ENCODE measurements at regions not wholly inside any gene's neighbourhood (a gene's known extent, or its start where the extent isn't known, plus 50 kb on each side); places are given as distances from the start of the nearest gene placed in this dataset.

GRCh38 chr9:75709698-75710097 is 180.8 kb upstream of the PCSK5 start:
- Histone ChIP-seq H3K27me3 (ENCODE audit: low read depth, low read length) (no peaks in the 10 kb centered on the region), H3K9ac (ENCODE audit: low read length) (no peak overlapping the region), H3K4me2 (ENCODE audit: low read length) (no peak overlapping the region), H4K20me1 (ENCODE audit: insufficient read depth, low read length) (no peaks in the 10 kb centered on the region), H3K9me3 (ENCODE audit: insufficient read depth, low read length) (no peaks in the 10 kb centered on the region), H2AFZ (ENCODE audit: low read depth, low read length) (no peak overlapping the region), H3K27ac (ENCODE audit: low read length) (no peak overlapping the region), H3K79me2 (ENCODE audit: low read length) (no peaks in the 10 kb centered on the region), H3K36me3 (replicated peaks; ENCODE audit: low read depth, low read length) (no peaks in the 10 kb centered on the region), H3K4me3 (ENCODE audit: low read length) (no peak overlapping the region), H3K4me1 (ENCODE audit: low read length) (no peaks in the 10 kb centered on the region)
- TF ChIP-seq CTCF (IDR thresholded peaks at IDR 0.05; ENCODE audit: low read depth, low read length) (no peak), EZH2phosphoT487 (IDR thresholded peaks at IDR 0.05; ENCODE audit: low read depth) (no peak)

- Histone ChIP-seq H3K4me2 (ENCODE audit: low read length) (no peak overlapping the region), H4K20me1 (ENCODE audit: insufficient read depth, low read length) (no peaks in the 10 kb centered on the region), H2AFZ (ENCODE audit: low read depth, low read length) (no peak overlapping the region), H3K79me2 (ENCODE audit: low read length) (no peaks in the 10 kb centered on the region), H3K9me3 (ENCODE audit: insufficient read depth, low read length) (no peaks in the 10 kb centered on the region), H3K4me1 (ENCODE audit: low read length) (no peaks in the 10 kb centered on the region), H3K4me3 (ENCODE audit: low read length) (no peak overlapping the region), H3K27ac (ENCODE audit: low read length) (no peak overlapping the region), H3K27me3 (ENCODE audit: low read depth, low read length) (no peaks in the 10 kb centered on the region), H3K9ac (ENCODE audit: low read length) (no peak overlapping the region), H3K36me3 (replicated peaks; ENCODE audit: low read depth, low read length) (no peaks in the 10 kb centered on the region)
- TF ChIP-seq EZH2phosphoT487 (IDR thresholded peaks at IDR 0.05; ENCODE audit: low read depth) (no peak), CTCF (IDR thresholded peaks at IDR 0.05; ENCODE audit: low read depth, low read length) (no peak)
These were observed 177.8 kb upstream of the PCSK5 start for GRCh38 chr9:75712700-75713099.

GRCh38 chr9:75713335-75713734 is 177.1 kb upstream of the PCSK5 start:
- no peak overlapping the region for H3K27ac ChIP-seq (ENCODE audit: low read length)
- no peaks in the 10 kb centered on the region for H3K27me3 ChIP-seq (ENCODE audit: low read depth, low read length)
- no peaks in the 10 kb centered on the region for H3K4me1 ChIP-seq (ENCODE audit: low read length)
- H3K4me2 ChIP-seq (ENCODE audit: low read length): no peak overlapping the region
- no peak overlapping the region for H3K4me3 ChIP-seq (ENCODE audit: low read length)
- TF ChIP-seq EZH2phosphoT487 (IDR thresholded peaks at IDR 0.05; ENCODE audit: low read depth): no peak
- no peak for TF ChIP-seq CTCF (IDR thresholded peaks at IDR 0.05; ENCODE audit: low read depth, low read length)
- H3K79me2 ChIP-seq (ENCODE audit: low read length): no peaks in the 10 kb centered on the region
- H3K36me3 ChIP-seq (replicated peaks; ENCODE audit: low read depth, low read length): no peaks in the 10 kb centered on the region
- H4K20me1 ChIP-seq (ENCODE audit: insufficient read depth, low read length): no peaks in the 10 kb centered on the region
- H2AFZ ChIP-seq (ENCODE audit: low read depth, low read length): no peak overlapping the region
- H3K9ac ChIP-seq (ENCODE audit: low read length): no peak overlapping the region
- no peaks in the 10 kb centered on the region for H3K9me3 ChIP-seq (ENCODE audit: insufficient read depth, low read length)

- Histone ChIP-seq H3K4me1 (ENCODE audit: low read length) (no peaks in the 10 kb centered on the region), H3K9me3 (ENCODE audit: insufficient read depth, low read length) (no peaks in the 10 kb centered on the region), H3K36me3 (replicated peaks; ENCODE audit: low read depth, low read length) (no peaks in the 10 kb centered on the region), H3K4me3 (ENCODE audit: low read length) (no peak overlapping the region), H3K4me2 (ENCODE audit: low read length) (no peak overlapping the region), H3K79me2 (ENCODE audit: low read length) (no peaks in the 10 kb centered on the region), H4K20me1 (ENCODE audit: insufficient read depth, low read length) (no peaks in the 10 kb centered on the region), H2AFZ (ENCODE audit: low read depth, low read length) (no peak overlapping the region), H3K9ac (ENCODE audit: low read length) (no peak overlapping the region), H3K27me3 (ENCODE audit: low read depth, low read length) (no peaks in the 10 kb centered on the region), H3K27ac (ENCODE audit: low read length) (no peak overlapping the region)
- TF ChIP-seq CTCF (IDR thresholded peaks at IDR 0.05; ENCODE audit: low read depth, low read length) (no peak), EZH2phosphoT487 (IDR thresholded peaks at IDR 0.05; ENCODE audit: low read depth) (no peak)
These were observed 175.1 kb upstream of the PCSK5 start for GRCh38 chr9:75715360-75715759.

All from OCI-LY3 (cell line).